IMR-90 (cell line): ENCODE measurements at regions not wholly inside any gene's neighbourhood (a gene's known extent, or its start where the extent isn't known, plus 50 kb on each side); places are given as distances from the start of the nearest gene placed in this dataset.

Experiments
- ATAC-seq: fragments of 200-7000 bp; cut with Tn5 transposase; 2 replicates; pipeline ENCODE4 v1.9.1; 2020; ENCODE audit warnings: low read depth, mild to moderate bottlenecking, moderate library complexity
- BruUV-seq: library from RNA; stranded (reverse); fragments of 400-500 nt; replicated peaks from 2 replicates; lab custom pipeline; 2021; lab: Mats Ljungman, UMichigan
- CTCF ChIA-PET: fragments of 300-600 bp; formaldehyde crosslinking; extraction: SDS; loops from one replicate; lab custom pipeline; 2021; ENCODE audit warnings: antibody characterized with exemption; lab: Yijun Ruan, JAX
- POLR2A ChIA-PET: fragments of 300-600 bp; sonication (Branson Sonifier 250); formaldehyde crosslinking; loops from one replicate; lab custom pipeline; 2022; ENCODE audit warnings: antibody characterized with exemption; ENCODE audit not compliant: unreplicated experiment; lab: Charles Lee
- DNase-seq: peaks from one replicate; pipeline ENCODE4 v3.0.0; 2013
- H2AFZ ChIP-seq: replicated peaks from 2 replicates; pipeline ENCODE3; 2013; ENCODE audit warnings: low read length, mild to moderate bottlenecking; ENCODE audit not compliant: poor library complexity
- H2AK5ac ChIP-seq: 2 replicates; pipeline ENCODE4 v1.6.1; 2013; ENCODE audit warnings: low read depth, low read length, inconsistent platforms
- H2AK9ac ChIP-seq: replicated peaks from 2 replicates; pipeline ENCODE3; 2013; ENCODE audit warnings: mild to moderate bottlenecking, low read depth, low read length, moderate library complexity; ENCODE audit not compliant: poor library complexity
- H2BK120ac ChIP-seq: 2 replicates; pipeline ENCODE4 v1.6.1; 2013; ENCODE audit warnings: low read depth, low read length, inconsistent platforms
- H2BK15ac ChIP-seq: 3 replicates; pipeline ENCODE4 v1.6.1; 2013; ENCODE audit warnings: low read depth, low read length, inconsistent platforms
- H2BK20ac ChIP-seq: 2 replicates; pipeline ENCODE4 v1.6.1; 2013; ENCODE audit warnings: low read depth, mild to moderate bottlenecking, inconsistent platforms, low read length, moderate library complexity
- H2BK5ac ChIP-seq: 2 replicates; pipeline ENCODE4 v1.6.1; 2013; ENCODE audit warnings: mild to moderate bottlenecking, low read depth, low read length, inconsistent platforms; ENCODE audit not compliant: poor library complexity, severe bottlenecking
- H3K14ac ChIP-seq: replicated peaks from 2 replicates; pipeline ENCODE4 v1.6.1; 2013; ENCODE audit warnings: low read depth, low read length, inconsistent platforms
- H3K18ac ChIP-seq: 2 replicates; pipeline ENCODE4 v1.6.1; 2013; ENCODE audit warnings: low read depth, low read length, control low read depth
- H3K23ac ChIP-seq: 2 replicates; pipeline ENCODE4 v1.6.1; 2013; ENCODE audit warnings: low read depth, low read length, inconsistent platforms
- H3K27ac ChIP-seq: 2 replicates; pipeline ENCODE4 v1.5.1; 2013; ENCODE audit warnings: mild to moderate bottlenecking, control low read depth, low read length; ENCODE audit not compliant: insufficient read depth
- H3K27me3 ChIP-seq: 2 replicates; pipeline ENCODE4 v1.6.1; 2013; ENCODE audit warnings: low read length; ENCODE audit not compliant: control insufficient read depth, insufficient read depth
- H3K36me3 ChIP-seq: 2 replicates; pipeline ENCODE4 v1.6.1; 2013; ENCODE audit warnings: low read length, mixed read lengths; ENCODE audit not compliant: control insufficient read depth, insufficient read depth
- H3K4ac ChIP-seq: 2 replicates; pipeline ENCODE4 v1.6.1; 2013; ENCODE audit warnings: low read depth, low read length, inconsistent platforms
- H3K4me1 ChIP-seq: 2 replicates; pipeline ENCODE4 v1.6.1; 2013; ENCODE audit warnings: low read length, mixed read lengths; ENCODE audit not compliant: control insufficient read depth, insufficient read depth
- H3K4me2 ChIP-seq: 2 replicates; pipeline ENCODE4 v1.6.1; 2013; ENCODE audit warnings: low read depth, mild to moderate bottlenecking, control low read depth, low read length, moderate library complexity
- H3K4me3 ChIP-seq: 2 replicates; pipeline ENCODE4 v1.5.1; 2013; ENCODE audit warnings: low read depth, mild to moderate bottlenecking, control low read depth, low read length, moderate library complexity; ENCODE audit not compliant: insufficient read depth
- H3K56ac ChIP-seq: 2 replicates; pipeline ENCODE4 v1.6.1; 2013; ENCODE audit warnings: low read length, inconsistent platforms; ENCODE audit not compliant: insufficient read depth; ENCODE audit errors: extremely low read depth
- H3K79me1 ChIP-seq, 2 experiments: 2 replicates each; pipeline ENCODE4 v1.6.1; 2013; ENCODE audit warnings: low read length in 2 of 2, inconsistent platforms in 1 of 2, low read depth in 1 of 2
- H3K9ac ChIP-seq: 2 replicates; pipeline ENCODE4 v1.6.1; 2013; ENCODE audit warnings: low read depth, low read length, control low read depth
- H3K9me1 ChIP-seq: 2 replicates; pipeline ENCODE4 v1.6.1; 2013; ENCODE audit warnings: low read length, inconsistent platforms; ENCODE audit not compliant: insufficient read depth
- H3K9me3 ChIP-seq: 2 replicates; pipeline ENCODE4 v1.6.1; 2013; ENCODE audit warnings: low read length; ENCODE audit not compliant: control insufficient read depth, insufficient read depth
- H4K20me1 ChIP-seq: 2 replicates; pipeline ENCODE4 v1.6.1; 2013; ENCODE audit warnings: low read length, inconsistent platforms; ENCODE audit not compliant: insufficient read depth
- H4K5ac ChIP-seq: 2 replicates; pipeline ENCODE4 v1.6.1; 2013; ENCODE audit warnings: mild to moderate bottlenecking, low read depth, low read length, control low read depth
- H4K8ac ChIP-seq, 2 experiments: 2 replicates each; pipeline ENCODE4 v1.6.1; 2013; ENCODE audit warnings: low read depth in 2 of 2, low read length in 2 of 2, control low read depth in 1 of 2, inconsistent platforms in 1 of 2
- H4K91ac ChIP-seq: 2 replicates; pipeline ENCODE4 v1.6.1; 2013; ENCODE audit warnings: low read depth, low read length, inconsistent platforms; ENCODE audit not compliant: insufficient read depth
- CEBPB ChIP-seq: IDR thresholded peaks from 2 replicates; pipeline ENCODE4 v1.6.1; 2012; ENCODE audit warnings: low read depth, low read length, improper control_type of control experiment
- CHD1 ChIP-seq: IDR thresholded peaks from 2 replicates; pipeline ENCODE4 v1.6.1; 2012; ENCODE audit warnings: low read depth, low read length, improper control_type of control experiment
- MAFK ChIP-seq: IDR thresholded peaks from 2 replicates; pipeline ENCODE4 v1.6.1; 2012; ENCODE audit warnings: low read depth, low read length, improper control_type of control experiment
- MXI1 ChIP-seq: IDR thresholded peaks from 2 replicates; pipeline ENCODE4 v1.6.1; 2012; ENCODE audit warnings: low read depth, mild to moderate bottlenecking, low read length, moderate library complexity, borderline replicate concordance
- RAD21 ChIP-seq: IDR thresholded peaks from 2 replicates; pipeline ENCODE4 v1.6.1; 2012; ENCODE audit warnings: low read length, improper control_type of control experiment
- SMC3 ChIP-seq: fragments of 150-350 bp; IDR thresholded peaks from 2 replicates; pipeline ENCODE4 v1.6.1; 2016; ENCODE audit warnings: low read depth, mild to moderate bottlenecking, antibody characterized with exemption, low read length, moderate library complexity
- dilution Hi-C: fragments of 300-500 bp; cut with HindIII; formaldehyde crosslinking; loops from one replicate; pipeline ENCODE4 v1.14.3; 2018; ENCODE audit warnings: low sequenced_read_pairs; ENCODE audit not compliant: unreplicated experiment
- in situ Hi-C: fragments of 300-500 bp; cut with MboI; formaldehyde crosslinking; loops from 3 replicates; pipeline ENCODE4 v1.14.3; 2019; ENCODE audit warnings: low sequenced_read_pairs, inconsistent platforms, mixed read lengths
- intact Hi-C: fragments of 100-400 bp; cut with micrococcal nuclease; formaldehyde crosslinking; loops from 2 replicates; pipeline ENCODE4 v1.10.0; 2022
- TF ChIP-seq, protein P1 (sequence below): fragments of 150-350 bp; IDR thresholded peaks from 2 replicates; pipeline ENCODE4 v1.6.1; 2016; ENCODE audit warnings: low read depth, mild to moderate bottlenecking, low read length, moderate library complexity, borderline replicate concordance

DNA sequence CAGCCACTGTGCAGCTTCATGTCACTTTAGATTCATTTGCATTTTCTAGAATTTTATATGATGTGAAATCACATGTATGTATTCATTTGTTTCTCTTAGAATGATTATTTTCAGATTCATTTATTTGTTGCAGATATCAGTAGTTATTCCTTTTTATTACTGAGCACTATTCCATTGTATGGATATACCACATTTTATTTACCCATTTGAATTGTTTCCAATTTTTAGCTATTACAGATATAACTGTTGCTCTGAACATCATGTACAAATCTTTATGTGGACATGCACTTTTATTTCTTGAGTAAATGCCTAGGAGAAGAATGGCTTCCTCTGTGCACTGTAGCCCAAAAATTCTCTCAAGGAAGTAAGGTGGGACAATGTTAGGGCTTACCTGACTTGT, 767.8 kb upstream of the FANCL start:
- Histone ChIP-seq H2BK15ac (no peak overlapping the region), H3K79me1 (no peaks in the 10 kb centered on the region), H3K4me3 (no peak overlapping the region), H3K14ac (no peak overlapping the region), H3K4me2 (no peak overlapping the region), H3K4ac (no peak overlapping the region), H3K56ac (no peak overlapping the region), H3K18ac (no peak overlapping the region), H3K27ac (no peak overlapping the region), H3K9ac (no peak overlapping the region), H4K8ac (no peak overlapping the region), H3K27me3 (no peaks in the 10 kb centered on the region), H3K23ac (no peak overlapping the region), H3K9me1 (no peaks in the 10 kb centered on the region), H3K36me3 (no peaks in the 10 kb centered on the region), H2AFZ (no peak overlapping the region), H2BK5ac (no peak overlapping the region), H2AK9ac (no peak overlapping the region), H2BK20ac (no peak overlapping the region), H2BK120ac (no peak overlapping the region), H4K5ac (no peak overlapping the region), H2AK5ac (no peak overlapping the region), H4K91ac (no peak overlapping the region), H3K9me3 (no peaks in the 10 kb centered on the region), H3K4me1 (no peaks in the 10 kb centered on the region), H4K20me1 (no peaks in the 10 kb centered on the region)
- in situ Hi-C loops, result no loop called here
- intact Hi-C loops, result no loop called here
- BruUV-seq, result no TSS peak
- ATAC-seq, result no peak
- no peak for TF ChIP-seq MAFK
- no peak for TF ChIP-seq CEBPB
- TF ChIP-seq RAD21, result no peak
- TF ChIP-seq CHD1, result no peak
- TF ChIP-seq, protein P1, sequence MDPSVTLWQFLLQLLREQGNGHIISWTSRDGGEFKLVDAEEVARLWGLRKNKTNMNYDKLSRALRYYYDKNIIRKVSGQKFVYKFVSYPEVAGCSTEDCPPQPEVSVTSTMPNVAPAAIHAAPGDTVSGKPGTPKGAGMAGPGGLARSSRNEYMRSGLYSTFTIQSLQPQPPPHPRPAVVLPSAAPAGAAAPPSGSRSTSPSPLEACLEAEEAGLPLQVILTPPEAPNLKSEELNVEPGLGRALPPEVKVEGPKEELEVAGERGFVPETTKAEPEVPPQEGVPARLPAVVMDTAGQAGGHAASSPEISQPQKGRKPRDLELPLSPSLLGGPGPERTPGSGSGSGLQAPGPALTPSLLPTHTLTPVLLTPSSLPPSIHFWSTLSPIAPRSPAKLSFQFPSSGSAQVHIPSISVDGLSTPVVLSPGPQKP, result no peak
- no peak for TF ChIP-seq SMC3
- TF ChIP-seq MXI1, result no peak
- POLR2A ChIA-PET, result no interaction called here
- CTCF ChIA-PET, result interaction anchor here (1.4 kb wide), 1 partner anchor 16 kb away, joined by 3 read pairs; no protein-coding TSS in a partner anchor
- dilution Hi-C loops, result no loop called here
- DNase-seq, result no peak
